ENCODE measurements at regions not wholly inside any gene's neighbourhood (a gene's known extent, or its start where the extent isn't known, plus 50 kb on each side); places are given as distances from the start of the nearest gene placed in this dataset.

DNA sequence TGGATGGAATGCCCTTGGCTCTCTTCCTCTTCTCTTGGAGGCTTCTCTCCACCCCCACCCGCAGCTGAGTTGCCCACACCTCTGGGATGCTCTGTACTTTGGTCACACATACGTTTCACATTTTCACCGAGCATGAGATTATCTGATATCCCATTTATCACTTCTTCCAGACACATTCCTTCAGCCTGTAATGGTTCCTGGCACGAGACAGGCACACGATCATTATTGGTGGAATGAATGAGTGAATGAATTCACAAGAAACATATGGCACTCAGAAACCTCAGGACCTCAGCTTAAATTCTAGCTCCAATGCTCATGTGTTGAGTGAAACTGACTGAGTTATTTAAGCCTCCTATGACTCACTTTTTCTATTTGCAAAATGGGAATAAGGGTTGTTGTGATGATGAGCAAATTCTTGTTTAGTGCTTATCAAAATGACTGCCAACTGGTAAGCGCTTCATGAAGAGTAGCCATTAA, 242.7 kb upstream of the JUN start:
- DNase-seq (ENCODE audit: low spot score), result no peak

DNA sequence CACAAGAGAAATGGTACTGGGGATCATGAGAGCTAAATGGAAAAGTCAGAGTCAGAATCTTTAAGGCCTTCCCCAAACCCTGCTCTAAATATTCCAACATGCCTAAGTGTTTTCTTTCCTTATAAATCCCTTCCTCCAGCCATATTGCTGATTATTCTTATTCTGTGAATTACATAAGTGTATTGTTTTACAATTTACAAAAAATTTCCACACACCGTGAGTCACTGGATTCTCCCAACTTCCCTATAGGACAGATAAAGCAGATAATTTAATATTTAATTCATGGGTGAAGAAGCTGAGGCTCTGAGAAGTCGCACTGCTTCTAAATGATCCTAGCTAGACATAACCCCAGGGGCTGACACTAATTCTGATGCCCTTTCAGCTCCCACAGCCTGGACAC, 243.3 kb upstream of the JUN start:
- DNase-seq (ENCODE audit: low spot score), result no peak

DNA sequence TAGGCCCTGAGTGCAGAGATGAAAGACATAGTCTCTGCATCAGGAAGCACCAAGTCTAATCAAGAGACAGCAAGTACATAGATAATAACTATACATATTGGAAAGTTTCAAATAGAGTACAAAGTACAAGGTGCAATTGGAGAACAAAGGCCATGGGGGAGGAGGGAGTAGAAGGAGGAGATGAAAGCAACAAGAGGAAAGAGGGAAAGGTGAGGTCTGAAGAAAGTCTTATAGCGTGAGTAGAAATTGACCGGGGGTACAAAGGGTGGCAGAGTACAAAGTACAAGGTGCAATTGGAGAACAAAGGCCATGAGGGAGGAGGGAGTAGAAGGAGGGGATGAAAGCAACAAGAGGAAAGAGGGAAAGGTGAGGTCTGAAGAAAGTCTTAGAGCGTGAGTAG, 244.2 kb upstream of the JUN start:
- DNase-seq (ENCODE audit: low spot score), result no peak

DNA sequence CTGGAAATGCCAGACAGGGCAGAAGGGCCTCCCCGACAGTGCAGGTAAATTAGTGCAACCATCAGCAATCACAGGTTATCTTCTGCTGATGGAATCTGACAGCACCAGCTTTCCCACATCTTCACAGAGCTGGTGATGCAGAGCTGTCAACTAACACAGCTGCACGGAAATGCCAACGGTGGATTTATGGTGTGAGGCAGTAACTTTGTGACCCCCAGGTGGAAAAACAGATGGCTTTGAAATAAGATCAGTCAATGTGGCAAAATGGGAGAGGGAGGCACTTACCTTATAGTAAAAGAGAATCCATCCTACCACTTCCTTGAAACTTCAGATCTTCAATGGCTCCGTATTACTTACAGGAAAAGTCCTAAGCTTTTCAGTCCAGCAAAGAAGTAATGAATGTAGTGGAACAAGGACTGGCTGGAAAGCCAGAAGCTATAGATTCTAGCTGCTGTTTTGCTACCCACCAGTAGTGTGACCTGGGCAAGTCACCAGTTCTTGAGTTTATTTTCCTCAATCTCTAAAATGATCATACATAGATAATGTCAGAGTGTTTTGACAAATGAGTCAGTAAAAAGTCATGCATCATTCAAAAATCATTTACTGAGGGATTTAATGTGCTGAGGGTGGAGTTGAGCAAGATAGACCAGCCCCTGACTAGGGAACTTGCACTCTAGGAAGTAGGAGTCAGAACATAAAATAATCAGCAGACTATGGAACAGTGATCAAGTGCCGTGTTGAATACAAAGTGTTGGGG, 245.7 kb upstream of the JUN start:
- DNase-seq (ENCODE audit: low spot score), result no peak

DNA sequence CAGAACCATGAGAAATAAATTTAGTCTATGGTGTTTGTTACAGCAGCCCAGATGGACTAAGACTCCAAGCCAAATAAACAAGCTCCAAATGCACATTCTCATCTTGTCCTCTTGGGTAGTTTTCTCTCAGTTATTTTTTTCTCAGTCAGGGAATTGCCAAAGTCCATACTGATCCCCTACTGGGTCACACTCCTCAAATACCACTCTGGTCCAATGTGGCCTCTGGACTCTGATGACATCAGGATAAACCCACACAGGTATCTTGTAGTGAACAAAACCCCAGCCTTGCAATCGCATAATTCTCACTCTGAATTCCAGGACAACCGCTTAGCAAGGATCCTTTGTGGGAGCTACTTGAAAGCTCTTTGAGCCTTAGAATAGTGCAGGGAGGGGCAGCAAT, 248.4 kb upstream of the JUN start:
- no peak for DNase-seq (ENCODE audit: low spot score)

DNA sequence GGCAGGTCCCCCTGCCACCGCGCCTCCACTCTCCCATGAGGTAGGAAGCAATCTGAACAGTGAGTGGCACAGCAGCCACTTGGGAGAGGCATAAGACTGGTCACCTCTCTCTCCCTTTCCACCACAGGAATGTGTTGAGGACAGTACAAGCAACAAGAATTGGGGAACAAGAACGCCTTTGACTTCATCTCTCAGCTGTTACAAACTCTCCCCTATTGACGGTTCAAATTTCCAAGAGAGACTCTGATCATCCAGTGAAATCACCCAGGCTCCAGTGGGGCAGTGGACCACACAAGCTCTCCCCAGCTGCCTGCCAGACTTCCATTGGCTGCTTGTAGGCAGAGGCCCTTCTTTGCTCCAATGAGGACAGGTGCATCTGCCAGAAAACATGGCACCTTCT, 249.9 kb upstream of the JUN start:
- no peak for DNase-seq (ENCODE audit: low spot score)

DNA sequence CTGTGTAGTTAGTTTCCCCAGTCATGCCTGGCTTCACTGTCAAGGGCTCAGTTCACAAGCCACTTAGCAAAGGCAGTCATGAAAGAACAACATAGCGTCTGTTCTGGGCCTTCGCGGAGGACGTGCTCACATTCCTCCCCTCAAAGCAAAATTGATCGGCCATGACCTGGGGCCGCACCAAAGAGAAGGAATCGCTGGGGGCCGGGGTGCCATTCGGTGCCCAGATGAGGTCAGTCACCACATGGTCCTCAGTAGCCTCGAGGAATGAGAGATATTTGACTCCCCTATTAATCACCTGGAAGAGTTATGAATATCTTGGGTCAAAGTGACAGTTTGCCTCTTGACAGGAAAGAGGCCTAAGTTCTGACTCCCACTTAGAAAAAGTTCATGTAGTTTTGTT, 251.1 kb upstream of the JUN start:
- DNase-seq (ENCODE audit: low spot score), result no peak

DNA sequence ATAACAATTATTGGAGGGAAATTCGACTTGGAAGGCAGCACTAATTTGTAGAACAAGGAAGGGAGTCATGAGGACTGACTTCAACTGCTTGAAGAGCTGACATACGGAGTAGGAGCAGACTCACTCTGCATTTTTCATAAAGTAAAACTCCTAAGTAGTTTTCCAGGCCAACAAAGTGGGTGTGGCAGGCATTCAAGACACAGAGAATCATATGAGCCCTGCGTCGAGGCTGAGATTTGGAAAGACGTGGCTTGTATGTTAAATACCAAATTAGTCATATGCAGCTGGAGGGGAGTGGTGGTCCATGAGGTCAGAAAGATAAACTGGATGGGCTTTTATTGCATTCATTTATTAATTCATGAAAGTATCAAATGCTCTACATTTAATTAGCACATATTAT, 255.7 kb upstream of the JUN start:
- no peak for DNase-seq (ENCODE audit: low spot score)

DNA sequence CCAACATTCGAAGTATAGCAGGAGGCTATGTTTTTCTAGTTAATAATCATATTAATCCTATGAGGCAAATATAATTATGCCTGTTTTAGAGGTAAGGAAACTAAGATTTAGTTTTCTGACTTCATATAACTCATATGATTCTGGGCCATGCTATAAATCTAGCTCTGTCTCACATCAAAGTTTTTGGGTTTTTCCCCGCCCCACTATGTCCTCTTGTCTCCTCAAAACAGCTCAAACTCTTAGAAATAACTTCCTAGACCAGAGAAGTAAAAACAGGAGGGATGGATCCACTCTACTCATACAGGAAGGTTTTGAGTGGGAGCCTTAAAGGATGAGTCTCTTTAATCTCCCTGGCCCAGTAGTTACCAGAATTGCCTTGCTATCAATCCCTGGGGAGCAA, 256.4 kb upstream of the FGGY start:
- DNase-seq (ENCODE audit: low spot score), result no peak

DNA sequence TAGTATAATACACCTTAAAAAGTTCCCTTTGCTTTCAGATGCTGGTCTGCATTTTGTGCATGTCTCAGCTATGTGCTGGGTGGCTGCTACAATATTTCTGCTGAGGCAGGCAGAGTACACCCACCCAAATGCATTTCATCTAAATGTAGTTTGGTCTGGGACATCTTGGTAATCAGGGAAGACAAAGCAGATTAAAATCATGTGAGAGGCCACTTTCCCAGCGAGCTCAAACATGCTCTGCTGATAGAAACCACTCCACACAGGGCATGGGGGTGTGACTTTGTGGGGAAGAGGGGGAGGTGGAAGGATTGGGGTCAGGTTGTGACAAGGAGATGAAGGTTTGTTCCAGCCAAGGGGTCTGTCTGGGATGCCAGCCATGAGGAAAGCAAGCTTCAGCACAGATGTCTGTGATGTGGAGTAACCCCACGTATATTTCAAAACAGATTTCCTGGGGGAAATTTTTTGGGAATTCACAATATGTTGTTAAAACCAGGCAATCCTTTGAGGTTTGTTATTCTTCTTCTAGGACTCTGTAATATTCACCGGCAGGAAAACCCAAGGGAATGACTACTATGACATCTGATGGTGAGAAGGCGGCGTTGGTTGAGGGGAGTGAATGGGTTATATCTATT, 255.1 kb upstream of the FGGY start:
- DNase-seq (ENCODE audit: low spot score), result no peak

DNA sequence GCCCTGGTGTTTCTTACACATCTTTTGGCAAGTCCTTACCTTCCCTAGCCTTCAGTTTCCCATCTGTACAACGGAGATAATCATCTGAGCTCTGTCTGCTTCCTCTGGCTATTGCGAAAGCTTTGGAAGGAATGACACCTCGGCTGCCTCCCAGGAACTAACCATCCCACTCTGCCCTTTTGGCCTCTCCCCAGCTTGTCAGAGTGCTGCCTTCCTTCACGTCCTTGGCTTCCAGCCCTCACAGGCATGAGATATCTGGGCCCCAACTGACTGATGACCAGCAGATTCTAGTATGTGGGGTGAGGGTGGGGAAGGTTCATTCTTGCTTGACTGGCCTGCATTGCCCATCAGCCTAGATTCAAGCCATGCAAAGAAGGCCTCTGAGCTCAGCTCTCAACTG, 253.1 kb upstream of the FGGY start:
- no peak for DNase-seq (ENCODE audit: low spot score)

DNA sequence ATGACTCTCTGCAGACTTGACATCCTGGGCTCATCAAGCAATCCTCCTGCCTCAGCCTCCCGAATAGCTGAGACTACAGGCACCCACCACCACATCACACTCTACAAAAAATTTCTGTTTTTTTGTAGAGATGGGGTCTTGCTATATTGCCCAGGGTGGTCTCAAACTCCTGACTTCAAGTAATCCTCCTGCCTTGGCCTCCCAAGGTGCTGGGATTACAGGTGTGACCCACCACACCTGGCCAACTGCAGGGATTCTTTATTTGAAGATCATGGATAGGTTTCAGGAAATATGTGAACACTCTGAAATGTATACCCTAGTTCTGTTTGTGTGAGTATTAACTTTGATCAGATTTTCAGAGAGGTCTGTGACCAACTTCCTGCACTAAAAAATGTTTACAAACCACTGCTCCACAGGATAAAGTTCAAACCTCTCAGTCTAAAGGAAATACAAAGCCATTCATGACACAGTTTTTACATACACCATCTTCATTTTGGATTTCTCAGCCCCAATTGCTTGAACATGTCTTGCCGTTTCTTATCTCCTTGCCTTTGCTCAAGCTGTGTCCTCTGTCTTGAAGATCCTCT, 252.3 kb upstream of the FGGY start:
- DNase-seq (ENCODE audit: low spot score), result no peak

DNA sequence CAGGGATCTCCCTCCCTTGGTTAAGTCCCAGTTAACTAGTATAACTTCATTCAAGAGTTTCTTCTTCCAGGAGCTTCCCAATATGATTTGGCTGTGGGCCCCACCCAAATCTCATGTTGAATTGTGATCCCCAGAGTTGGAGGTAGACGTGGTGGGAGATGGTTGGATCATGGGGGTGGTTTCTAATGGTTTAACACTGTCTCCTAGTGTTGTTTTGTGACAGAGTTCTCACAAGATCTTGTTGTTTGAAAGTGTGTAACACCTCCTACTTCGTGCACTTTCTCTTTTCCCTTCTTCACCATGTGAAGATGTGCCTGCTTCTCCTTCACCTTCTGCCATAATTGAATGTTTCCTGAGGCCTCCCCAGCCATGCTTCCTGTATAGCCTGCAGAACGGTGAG, 251.8 kb upstream of the FGGY start:
- DNase-seq (ENCODE audit: low spot score), result no peak

DNA sequence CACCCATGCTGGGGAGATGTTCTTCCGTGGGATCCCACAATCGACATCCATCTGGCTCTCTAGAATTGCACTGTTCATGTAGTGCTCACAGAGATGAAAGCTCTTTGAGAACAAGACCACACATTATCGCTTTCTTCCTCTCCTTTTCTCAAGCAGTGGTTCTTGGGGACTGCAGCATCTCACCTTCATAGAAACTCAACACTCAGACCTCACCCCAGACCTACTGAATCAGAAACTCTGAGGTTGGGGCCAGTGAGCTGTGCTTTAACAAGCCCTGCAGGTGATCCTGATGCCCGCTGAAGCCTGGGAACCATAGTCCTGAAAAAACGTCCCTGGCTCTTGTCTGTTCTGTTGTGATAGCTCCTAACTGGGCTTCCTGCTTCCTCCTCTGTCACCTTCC, 251.3 kb upstream of the FGGY start:
- DNase-seq (ENCODE audit: low spot score), result no peak

DNA sequence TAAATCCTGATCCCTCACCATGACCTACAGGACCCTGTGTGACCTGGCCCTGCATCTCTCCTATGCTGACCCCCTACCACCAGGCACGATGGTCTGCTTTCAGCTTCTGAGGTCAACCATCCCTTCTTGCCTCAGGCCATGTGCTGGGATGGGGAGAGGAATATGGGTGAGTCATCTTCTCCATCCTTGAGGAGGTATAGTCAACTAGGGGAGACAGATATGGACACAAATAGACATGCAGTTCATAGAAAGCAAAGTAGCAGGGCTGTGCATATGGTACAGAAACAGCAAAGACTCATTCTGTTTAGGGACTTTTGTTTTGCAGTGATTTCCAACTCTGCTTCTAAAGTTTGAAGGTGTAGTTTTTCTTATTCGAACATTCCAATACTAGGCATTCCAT, 250.8 kb upstream of the FGGY start:
- DNase-seq (ENCODE audit: low spot score), result no peak

DNA sequence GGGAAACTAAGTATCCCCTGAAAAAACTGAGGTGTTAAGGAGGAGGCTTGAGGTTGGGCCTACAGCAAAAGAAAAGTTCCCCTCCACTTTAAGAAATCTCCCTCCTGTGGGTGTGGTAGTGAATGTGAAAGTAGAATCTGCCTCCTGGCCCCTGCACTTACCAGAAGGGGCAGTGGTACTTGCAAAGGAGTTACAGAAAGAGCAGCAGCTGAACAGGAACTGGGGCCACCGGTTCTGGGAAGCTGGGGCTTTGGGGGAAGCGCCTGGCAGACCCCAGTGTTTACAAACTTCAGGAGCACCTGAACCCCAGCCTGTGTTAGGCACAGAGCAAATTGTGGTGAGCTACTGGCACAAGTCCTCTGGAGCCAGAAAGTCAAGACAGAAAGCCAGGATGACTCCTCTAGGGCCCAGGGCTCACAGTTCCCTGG, 250.2 kb upstream of the FGGY start:
- no peak for DNase-seq (ENCODE audit: low spot score)

DNA sequence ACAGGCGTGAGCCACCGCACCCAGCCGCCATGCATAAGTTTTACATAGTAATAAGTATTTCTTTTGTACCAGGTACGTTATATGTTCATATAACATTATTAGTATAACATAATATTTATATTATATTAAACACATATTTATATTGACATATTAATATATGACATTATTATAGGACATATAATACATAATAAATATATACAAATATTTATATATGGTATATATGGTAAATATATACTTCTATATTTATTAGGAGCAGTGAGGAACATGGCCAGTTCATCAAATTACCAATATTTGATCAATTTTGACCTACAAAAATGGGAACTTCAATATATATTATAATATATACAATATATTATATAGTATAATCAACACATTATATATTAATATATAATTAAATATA, 245.9 kb upstream of the FGGY start:
- DNase-seq (ENCODE audit: low spot score), result no peak

DNA sequence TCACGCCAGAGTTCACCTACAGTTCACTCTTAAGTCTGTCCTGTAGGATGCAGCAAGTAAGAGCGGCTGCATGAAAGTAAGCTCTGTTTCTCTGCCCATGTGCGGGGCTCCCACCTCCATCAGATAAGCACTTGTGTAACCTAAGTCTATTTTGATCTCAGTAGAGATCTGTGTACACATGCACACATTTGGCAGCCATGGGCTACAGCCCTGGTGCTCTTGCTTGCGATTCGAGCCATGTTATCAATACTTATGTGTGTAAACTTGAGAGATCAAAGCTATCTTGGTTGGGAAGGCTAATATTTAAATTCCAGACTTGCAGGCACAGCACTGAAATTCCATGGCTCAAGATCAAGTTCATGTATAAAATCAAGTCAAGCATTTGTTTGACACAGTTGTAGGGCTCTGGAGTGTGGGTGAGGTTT, 244.7 kb upstream of the FGGY start:
- DNase-seq (ENCODE audit: low spot score), result no peak

DNA sequence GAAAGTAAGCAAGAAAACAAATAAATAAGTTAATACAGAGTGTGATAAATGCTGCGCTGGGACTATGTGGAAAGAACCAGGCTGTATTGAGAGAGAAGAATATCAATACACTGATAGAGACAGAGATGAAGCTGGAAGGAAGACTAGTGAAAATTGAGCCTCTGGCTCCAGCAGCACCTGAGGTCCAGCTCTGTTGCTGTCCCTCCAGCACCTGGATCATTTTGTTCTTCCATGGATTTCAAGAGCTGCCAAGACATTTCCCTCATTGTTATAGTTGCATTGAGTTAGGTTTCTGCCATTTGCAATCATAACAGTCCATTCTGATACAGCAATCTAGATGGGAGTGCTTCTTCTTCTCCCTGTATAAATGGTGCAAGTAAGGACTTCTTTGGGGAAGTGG, 242.7 kb upstream of the FGGY start:
- no peak for DNase-seq (ENCODE audit: low spot score)

DNA sequence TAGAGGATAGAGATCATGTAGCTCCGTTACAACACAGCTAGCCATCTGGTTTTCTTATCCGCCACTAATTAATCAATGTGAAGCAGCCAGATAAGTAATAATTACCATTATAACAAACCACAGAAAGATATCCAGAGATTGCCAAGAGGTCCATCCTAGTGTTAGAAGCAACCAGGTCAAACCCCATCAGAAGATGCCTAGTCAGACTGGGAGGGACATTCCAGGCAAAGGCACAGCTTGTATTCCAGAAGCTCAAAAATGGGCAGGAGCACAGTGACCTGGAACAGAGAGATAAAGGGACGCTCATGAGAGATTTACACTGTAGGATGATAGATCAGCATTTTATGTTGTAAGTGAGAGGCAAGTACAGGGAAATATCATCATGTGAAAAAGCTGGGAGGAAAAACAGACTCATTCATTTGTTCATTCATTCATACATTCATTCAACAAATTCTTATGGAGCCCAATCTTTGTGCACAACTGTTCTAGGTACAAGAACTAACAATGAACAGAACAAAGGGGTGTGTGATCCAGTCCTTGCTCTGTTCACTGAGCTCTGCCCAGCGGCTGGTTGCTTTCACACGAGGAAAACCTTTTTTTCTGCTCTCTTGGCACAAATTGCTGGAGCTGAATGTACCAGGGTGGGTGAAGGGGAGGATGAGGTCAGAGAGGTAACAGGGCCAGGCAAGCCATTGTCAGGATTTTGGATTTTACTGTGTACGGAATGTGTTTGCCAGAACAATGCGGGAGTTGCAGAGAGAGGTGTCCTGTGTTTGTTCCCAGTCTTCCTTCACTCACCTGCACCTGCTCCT, 240.8 kb upstream of the FGGY start:
- DNase-seq (ENCODE audit: low spot score), result no peak

DNA sequence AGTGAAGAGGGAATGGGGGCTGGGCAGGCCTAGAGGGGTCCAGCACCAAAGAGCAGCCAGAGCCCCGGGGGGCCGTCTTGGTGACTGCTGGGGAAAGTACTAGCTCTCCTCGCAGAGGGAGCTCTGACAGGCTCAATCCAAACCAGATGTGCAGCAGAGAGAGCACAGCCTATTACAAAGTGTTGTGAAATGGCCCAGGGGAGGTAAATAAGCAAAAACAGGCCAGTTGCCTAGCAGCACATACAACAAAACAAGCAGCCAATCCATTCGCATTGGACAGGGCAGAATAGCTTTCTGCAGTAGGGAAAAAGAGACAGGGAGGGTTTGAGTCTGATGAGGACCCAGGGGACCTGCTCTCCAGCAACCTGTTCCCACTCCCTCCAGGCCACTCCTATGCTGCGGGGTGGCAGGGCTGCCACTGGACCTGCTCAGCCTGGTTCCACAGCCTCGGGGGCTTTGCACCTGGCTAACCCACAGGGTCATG, 239.6 kb upstream of the FGGY start:
- DNase-seq (ENCODE audit: low spot score), result peak; percentile 40

DNA sequence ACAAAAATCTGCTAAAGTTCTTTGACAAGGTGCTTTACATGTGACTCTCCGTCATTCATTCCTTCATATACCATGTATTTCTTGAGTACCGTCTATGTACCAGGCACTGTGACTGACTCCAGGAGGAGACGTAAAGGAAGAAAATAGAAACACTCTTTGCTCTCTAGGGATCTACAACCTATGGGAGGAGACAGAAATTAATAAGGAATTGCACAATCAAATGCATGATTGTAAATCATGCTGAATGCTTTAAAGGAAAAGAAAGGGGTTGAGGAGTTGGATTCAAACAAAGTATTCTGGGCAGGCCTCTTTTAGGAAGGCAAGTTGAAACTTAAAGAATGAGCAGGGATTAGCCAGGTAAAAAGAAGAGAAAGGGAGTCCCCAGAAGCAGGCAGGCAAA, 239.1 kb upstream of the FGGY start:
- no peak for DNase-seq (ENCODE audit: low spot score)
